ENCODE measurements at regions not wholly inside any gene's neighbourhood (a gene's known extent, or its start where the extent isn't known, plus 50 kb on each side); places are given as distances from the start of the nearest gene placed in this dataset.

GRCh38 chr2:21223618-21224017 lies 99.8 kb downstream of the TDRD15 start:
- no peak for TF ChIP-seq ARNT (IDR thresholded peaks at IDR 0.05)
- TF ChIP-seq SP1 (IDR thresholded peaks at IDR 0.05): no peak
- no peak for TF ChIP-seq TARDBP (IDR thresholded peaks at IDR 0.05)
- no peak for TF ChIP-seq FOXK2 (IDR thresholded peaks at IDR 0.05)
- no peak for TF ChIP-seq L3MBTL2 (conservative IDR thresholded peaks at IDR 0.05)
- TF ChIP-seq ELF4 (IDR thresholded peaks at IDR 0.05): no peak
- no peak for TF ChIP-seq ZNF384 (IDR thresholded peaks at IDR 0.05)
- TF ChIP-seq SUZ12 (IDR thresholded peaks at IDR 0.05): no peak
- no peak for TF ChIP-seq NFRKB (IDR thresholded peaks at IDR 0.05)
- TF ChIP-seq FOXA1 (IDR thresholded peaks at IDR 0.05): no peak
- TF ChIP-seq HDGF (IDR thresholded peaks at IDR 0.05; ENCODE audit: borderline replicate concordance): no peak
- no peak for TF ChIP-seq BHLHE40 (IDR thresholded peaks at IDR 0.05; ENCODE audit: borderline replicate concordance)
- TF ChIP-seq FOXM1 (IDR thresholded peaks at IDR 0.05; ENCODE audit: borderline replicate concordance): no peak
- TF ChIP-seq CTBP1 (IDR thresholded peaks at IDR 0.05; ENCODE audit: borderline replicate concordance): no peak
